SK-N-MC (cell line): ENCODE measurements at regions not wholly inside any gene's neighbourhood (a gene's known extent, or its start where the extent isn't known, plus 50 kb on each side); places are given as distances from the start of the nearest gene placed in this dataset.

Experiments
- EZH2 ChIP-seq: fragments of 200-600 bp; sonication (generic); IDR thresholded peaks from one replicate; pipeline ENCODE4 v1.6.1; 2017; ENCODE audit warnings: antibody characterized with exemption
- POLR2AphosphoS5 ChIP-seq: IDR thresholded peaks from 2 replicates; pipeline ENCODE4 v1.6.1; 2012; ENCODE audit warnings: mild to moderate bottlenecking, low read depth, low read length, borderline replicate concordance

GRCh38 chr11:88420165-88420791, 82.7 kb upstream of the CTSC start:
- TF ChIP-seq EZH2: no peak
- no peak for TF ChIP-seq POLR2AphosphoS5
